Esophagus muscularis mucosa (tissue), 4 donors: ENCODE measurements at regions not wholly inside any gene's neighbourhood (a gene's known extent, or its start where the extent isn't known, plus 50 kb on each side); places are given as distances from the start of the nearest gene placed in this dataset.

Source experiments
- EP300 ChIP-seq: sonication (generic); formaldehyde crosslinking; IDR thresholded peaks from one replicate; pipeline ENCODE4 v1.6.1; 2017; ENCODE audit warnings: antibody characterized with exemption
- POLR2A ChIP-seq: fragments of 450-650 bp; IDR thresholded peaks from one replicate; pipeline ENCODE4 v1.6.1; 2017; ENCODE audit warnings: antibody characterized with exemption, moderate library complexity, mild to moderate bottlenecking, low read depth
- POLR2AphosphoS5 ChIP-seq, 2 donors: sonication (generic); formaldehyde crosslinking; IDR thresholded peaks; one replicate each; pipeline ENCODE4 v1.6.1; 2017; ENCODE audit warnings: antibody characterized with exemption in 2 of 2
- TF ChIP-seq, protein P1 (sequence below), 3 experiments: fragments of 200-600 bp in 2 of 3; fragments of 450-650 bp in 1 of 3; sonication (generic) in 2 of 3; IDR thresholded peaks; one replicate each; pipeline ENCODE4 v1.5.1; 2017 to 2019; ENCODE audit warnings: antibody characterized with exemption in 3 of 3, mild to moderate bottlenecking in 2 of 3, moderate library complexity in 1 of 3

GRCh38 chr13:99650410-99650809 lies 149.1 kb downstream of the TM9SF2 start:
- no peak for TF ChIP-seq POLR2A
- TF ChIP-seq, protein P1, sequence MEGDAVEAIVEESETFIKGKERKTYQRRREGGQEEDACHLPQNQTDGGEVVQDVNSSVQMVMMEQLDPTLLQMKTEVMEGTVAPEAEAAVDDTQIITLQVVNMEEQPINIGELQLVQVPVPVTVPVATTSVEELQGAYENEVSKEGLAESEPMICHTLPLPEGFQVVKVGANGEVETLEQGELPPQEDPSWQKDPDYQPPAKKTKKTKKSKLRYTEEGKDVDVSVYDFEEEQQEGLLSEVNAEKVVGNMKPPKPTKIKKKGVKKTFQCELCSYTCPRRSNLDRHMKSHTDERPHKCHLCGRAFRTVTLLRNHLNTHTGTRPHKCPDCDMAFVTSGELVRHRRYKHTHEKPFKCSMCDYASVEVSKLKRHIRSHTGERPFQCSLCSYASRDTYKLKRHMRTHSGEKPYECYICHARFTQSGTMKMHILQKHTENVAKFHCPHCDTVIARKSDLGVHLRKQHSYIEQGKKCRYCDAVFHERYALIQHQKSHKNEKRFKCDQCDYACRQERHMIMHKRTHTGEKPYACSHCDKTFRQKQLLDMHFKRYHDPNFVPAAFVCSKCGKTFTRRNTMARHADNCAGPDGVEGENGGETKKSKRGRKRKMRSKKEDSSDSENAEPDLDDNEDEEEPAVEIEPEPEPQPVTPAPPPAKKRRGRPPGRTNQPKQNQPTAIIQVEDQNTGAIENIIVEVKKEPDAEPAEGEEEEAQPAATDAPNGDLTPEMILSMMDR (IDR thresholded peaks at IDR 0.05), result no peak
- TF ChIP-seq EP300, result no peak
- no peak for TF ChIP-seq POLR2AphosphoS5 (IDR thresholded peaks at IDR 0.05)
